HEK293 (cell line): ENCODE measurements at regions not wholly inside any gene's neighbourhood (a gene's known extent, or its start where the extent isn't known, plus 50 kb on each side); places are given as distances from the start of the nearest gene placed in this dataset.

Experiments used
- CTCF ChIA-PET: fragments of 350-600 bp; formaldehyde crosslinking; extraction: SDS; loops from one replicate; lab custom pipeline; 2021; ENCODE audit warnings: antibody characterized with exemption; lab: Yijun Ruan, JAX
- POLR2A ChIA-PET: fragments of 300-600 bp; formaldehyde crosslinking; extraction: SDS; loops from one replicate; lab custom pipeline; 2020; ENCODE audit warnings: antibody characterized with exemption, inconsistent platforms; lab: Yijun Ruan, JAX
- H3K27ac ChIP-seq: fragments of 200-500 bp; sonication (Bioruptor generic); 2 replicates; pipeline ENCODE4 v1.5.1; 2014; ENCODE audit warnings: low read depth, low read length, control low read depth, inconsistent platforms; ENCODE audit errors: extremely low read depth
- H3K36me3 ChIP-seq, 2 experiments: fragments of 200-500 bp in 1 of 2; sonication (Bioruptor generic) in 1 of 2; 1 replicate in 1 of 2; 2 replicates in 1 of 2; pipeline ENCODE4 v1.5.1; 2014 to 2017; ENCODE audit warnings: inconsistent platforms in 2 of 2, low read length in 2 of 2; ENCODE audit not compliant: control insufficient read depth in 2 of 2, insufficient read depth in 1 of 2
- H3K4me1 ChIP-seq: fragments of 200-500 bp; sonication (Bioruptor generic); 2 replicates; pipeline ENCODE4 v1.5.1; 2014; ENCODE audit warnings: mild to moderate bottlenecking, low read length, inconsistent platforms; ENCODE audit not compliant: control insufficient read depth, insufficient read depth
- H3K4me3 ChIP-seq: 2 replicates; pipeline ENCODE4 v1.5.1; 2011; ENCODE audit warnings: low read depth, mild to moderate bottlenecking, control low read depth, low read length, moderate library complexity
- H3K9me3 ChIP-seq: fragments of 200-500 bp; sonication (Bioruptor generic); 2 replicates; pipeline ENCODE4 v1.5.1; 2014; ENCODE audit warnings: low read depth, low read length, inconsistent platforms; ENCODE audit not compliant: control insufficient read depth, insufficient read depth
- BCL11A ChIP-seq: fragments of 450-650 bp; formaldehyde crosslinking; IDR thresholded peaks from 2 replicates; pipeline ENCODE4 v1.5.1; 2016; ENCODE audit warnings: low read depth, missing biosample characterization, missing genetic modification characterization
- BCL11B ChIP-seq: fragments of 450-650 bp; formaldehyde crosslinking; IDR thresholded peaks from 2 replicates; pipeline ENCODE4 v1.5.1; 2016; ENCODE audit warnings: low read depth, missing biosample characterization, missing genetic modification characterization
- GFI1B ChIP-seq: fragments of 450-650 bp; formaldehyde crosslinking; IDR thresholded peaks from 2 replicates; pipeline ENCODE4 v1.5.1; 2016; ENCODE audit warnings: missing biosample characterization, missing genetic modification characterization
- GLI2 ChIP-seq: fragments of 450-650 bp; formaldehyde crosslinking; IDR thresholded peaks from 2 replicates; pipeline ENCODE4; 2017; ENCODE audit warnings: missing biosample characterization, missing genetic modification characterization, low read depth, borderline replicate concordance
- KLF10 ChIP-seq: fragments of 450-650 bp; IDR thresholded peaks from 2 replicates; pipeline ENCODE4 v1.5.1; 2018; ENCODE audit warnings: missing biosample characterization, mild to moderate bottlenecking, missing genetic modification characterization
- KLF8 ChIP-seq: fragments of 450-650 bp; formaldehyde crosslinking; IDR thresholded peaks from 2 replicates; pipeline ENCODE4 v1.5.1; 2016; ENCODE audit warnings: missing biosample characterization, missing genetic modification characterization
- MZF1 ChIP-seq: fragments of 450-650 bp; formaldehyde crosslinking; IDR thresholded peaks from 2 replicates; pipeline ENCODE4 v1.5.1; 2017; ENCODE audit warnings: missing biosample characterization, missing genetic modification characterization, borderline replicate concordance
- ZNF10 ChIP-seq: fragments of 450-650 bp; formaldehyde crosslinking; IDR thresholded peaks from 2 replicates; pipeline ENCODE4 v1.5.1; 2017; ENCODE audit warnings: missing biosample characterization, missing genetic modification characterization
- ZNF112 ChIP-seq: fragments of 450-650 bp; formaldehyde crosslinking; IDR thresholded peaks from 2 replicates; pipeline ENCODE4 v1.5.0; 2017; ENCODE audit warnings: missing biosample characterization, missing genetic modification characterization
- ZNF121 ChIP-seq: fragments of 450-650 bp; formaldehyde crosslinking; IDR thresholded peaks from 2 replicates; pipeline ENCODE4 v1.5.1; 2016; ENCODE audit warnings: missing biosample characterization, missing genetic modification characterization
- ZNF169 ChIP-seq: fragments of 450-650 bp; formaldehyde crosslinking; IDR thresholded peaks from 2 replicates; pipeline ENCODE4 v1.5.1; 2016; ENCODE audit warnings: missing biosample characterization, missing genetic modification characterization
- ZNF214 ChIP-seq: fragments of 450-650 bp; formaldehyde crosslinking; IDR thresholded peaks from 2 replicates; pipeline ENCODE4 v1.5.1; 2017; ENCODE audit warnings: missing biosample characterization, mild to moderate bottlenecking, missing genetic modification characterization, borderline replicate concordance
- ZNF221 ChIP-seq: fragments of 450-650 bp; formaldehyde crosslinking; IDR thresholded peaks from 2 replicates; pipeline ENCODE4 v1.5.1; 2017; ENCODE audit warnings: missing biosample characterization, missing genetic modification characterization, borderline replicate concordance
- ZNF335 ChIP-seq: fragments of 450-650 bp; formaldehyde crosslinking; conservative IDR thresholded peaks from 2 replicates; pipeline ENCODE4 v1.5.1; 2016; ENCODE audit warnings: missing biosample characterization, missing genetic modification characterization
- ZNF350 ChIP-seq: fragments of 450-650 bp; formaldehyde crosslinking; IDR thresholded peaks from 2 replicates; pipeline ENCODE4 v1.5.0; 2017; ENCODE audit warnings: missing biosample characterization, mild to moderate bottlenecking, missing genetic modification characterization
- ZNF37A ChIP-seq: fragments of 450-650 bp; IDR thresholded peaks from 2 replicates; pipeline ENCODE4 v1.5.1; 2018; ENCODE audit warnings: missing biosample characterization, missing genetic modification characterization
- ZNF555 ChIP-seq: fragments of 450-650 bp; formaldehyde crosslinking; conservative IDR thresholded peaks from 2 replicates; pipeline ENCODE4 v1.5.1; 2017; ENCODE audit warnings: missing biosample characterization, mild to moderate bottlenecking, missing genetic modification characterization, inconsistent platforms
- ZNF629 ChIP-seq: fragments of 450-650 bp; formaldehyde crosslinking; IDR thresholded peaks from 2 replicates; pipeline ENCODE4 v1.5.1; 2017; ENCODE audit warnings: missing biosample characterization, missing genetic modification characterization
- ZNF670 ChIP-seq: fragments of 450-650 bp; formaldehyde crosslinking; IDR thresholded peaks from 2 replicates; pipeline ENCODE4 v1.5.1; 2016; ENCODE audit warnings: missing biosample characterization, missing genetic modification characterization, low read depth
- ZNF777 ChIP-seq: fragments of 450-650 bp; formaldehyde crosslinking; IDR thresholded peaks from 2 replicates; pipeline ENCODE4 v1.5.1; 2017; ENCODE audit warnings: missing biosample characterization, missing genetic modification characterization, borderline replicate concordance
- ZNF791 ChIP-seq: fragments of 450-650 bp; formaldehyde crosslinking; IDR thresholded peaks from 2 replicates; pipeline ENCODE4 v1.5.1; 2016; ENCODE audit warnings: missing biosample characterization, missing genetic modification characterization
- ZXDB ChIP-seq: fragments of 450-650 bp; formaldehyde crosslinking; IDR thresholded peaks from 2 replicates; pipeline ENCODE4 v1.5.1; 2016; ENCODE audit warnings: missing biosample characterization, missing genetic modification characterization
- TF ChIP-seq, protein P1 (sequence below): fragments of 450-650 bp; formaldehyde crosslinking; IDR thresholded peaks from 2 replicates; pipeline ENCODE4 v1.5.1; 2016; ENCODE audit warnings: missing biosample characterization, missing genetic modification characterization
- TF ChIP-seq, protein P2 (sequence below): fragments of 450-650 bp; formaldehyde crosslinking; IDR thresholded peaks from 2 replicates; pipeline ENCODE4 v1.5.1; 2016; ENCODE audit warnings: missing biosample characterization, missing genetic modification characterization
- TF ChIP-seq, protein P3 (sequence below): fragments of 450-650 bp; formaldehyde crosslinking; IDR thresholded peaks from 2 replicates; pipeline ENCODE4 v1.5.1; 2016; ENCODE audit warnings: missing biosample characterization, missing genetic modification characterization, borderline replicate concordance
- TF ChIP-seq, protein P4 (sequence below): fragments of 450-650 bp; IDR thresholded peaks from 2 replicates; pipeline ENCODE4 v1.5.1; 2018; ENCODE audit warnings: missing biosample characterization, missing genetic modification characterization

DNA sequence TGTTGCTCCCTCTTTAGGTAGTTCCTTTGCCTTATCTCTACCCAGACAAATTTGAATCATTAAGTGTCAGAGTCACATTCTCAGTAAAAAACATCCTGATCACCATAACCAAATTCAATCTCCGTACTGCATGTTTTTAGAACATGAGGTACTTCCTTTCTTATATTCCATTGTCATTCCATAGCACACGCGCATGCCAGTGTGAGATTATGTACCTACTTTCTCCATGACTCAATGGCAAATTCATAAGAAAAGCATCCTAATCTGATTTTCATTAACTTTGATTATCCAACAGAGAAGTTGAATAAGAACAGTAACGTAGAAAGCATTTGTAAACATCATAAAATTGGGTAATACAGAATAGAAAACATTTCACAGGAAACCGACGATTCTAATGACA, 1118.6 kb upstream of the CDH9 start:
- Histone ChIP-seq H3K27ac (no peak overlapping the region), H3K36me3 (no peaks in the 10 kb centered on the region), H3K9me3 (no peaks in the 10 kb centered on the region; the same call in 1 of the 2 replicates), H3K4me1 (no peaks in the 10 kb centered on the region), H3K4me3 (no peak overlapping the region)
- ChIA-PET POLR2A (no interaction called here), CTCF (no interaction called here)
- TF ChIP-seq, protein P1, sequence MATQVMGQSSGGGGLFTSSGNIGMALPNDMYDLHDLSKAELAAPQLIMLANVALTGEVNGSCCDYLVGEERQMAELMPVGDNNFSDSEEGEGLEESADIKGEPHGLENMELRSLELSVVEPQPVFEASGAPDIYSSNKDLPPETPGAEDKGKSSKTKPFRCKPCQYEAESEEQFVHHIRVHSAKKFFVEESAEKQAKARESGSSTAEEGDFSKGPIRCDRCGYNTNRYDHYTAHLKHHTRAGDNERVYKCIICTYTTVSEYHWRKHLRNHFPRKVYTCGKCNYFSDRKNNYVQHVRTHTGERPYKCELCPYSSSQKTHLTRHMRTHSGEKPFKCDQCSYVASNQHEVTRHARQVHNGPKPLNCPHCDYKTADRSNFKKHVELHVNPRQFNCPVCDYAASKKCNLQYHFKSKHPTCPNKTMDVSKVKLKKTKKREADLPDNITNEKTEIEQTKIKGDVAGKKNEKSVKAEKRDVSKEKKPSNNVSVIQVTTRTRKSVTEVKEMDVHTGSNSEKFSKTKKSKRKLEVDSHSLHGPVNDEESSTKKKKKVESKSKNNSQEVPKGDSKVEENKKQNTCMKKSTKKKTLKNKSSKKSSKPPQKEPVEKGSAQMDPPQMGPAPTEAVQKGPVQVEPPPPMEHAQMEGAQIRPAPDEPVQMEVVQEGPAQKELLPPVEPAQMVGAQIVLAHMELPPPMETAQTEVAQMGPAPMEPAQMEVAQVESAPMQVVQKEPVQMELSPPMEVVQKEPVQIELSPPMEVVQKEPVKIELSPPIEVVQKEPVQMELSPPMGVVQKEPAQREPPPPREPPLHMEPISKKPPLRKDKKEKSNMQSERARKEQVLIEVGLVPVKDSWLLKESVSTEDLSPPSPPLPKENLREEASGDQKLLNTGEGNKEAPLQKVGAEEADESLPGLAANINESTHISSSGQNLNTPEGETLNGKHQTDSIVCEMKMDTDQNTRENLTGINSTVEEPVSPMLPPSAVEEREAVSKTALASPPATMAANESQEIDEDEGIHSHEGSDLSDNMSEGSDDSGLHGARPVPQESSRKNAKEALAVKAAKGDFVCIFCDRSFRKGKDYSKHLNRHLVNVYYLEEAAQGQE (tag by site-specific recombination): no peak
- TF ChIP-seq ZNF335 (tag by site-specific recombination) (no peak), GLI2 (tag by site-specific recombination) (no peak), ZNF629 (tag by site-specific recombination) (no peak), BCL11A (no peak), GFI1B (tag by site-specific recombination) (no peak), ZNF214 (tag by site-specific recombination) (no peak), ZNF221 (tag by site-specific recombination) (no peak), ZNF670 (tag by site-specific recombination) (no peak), ZXDB (tag by site-specific recombination) (no peak)
- TF ChIP-seq, protein P2, sequence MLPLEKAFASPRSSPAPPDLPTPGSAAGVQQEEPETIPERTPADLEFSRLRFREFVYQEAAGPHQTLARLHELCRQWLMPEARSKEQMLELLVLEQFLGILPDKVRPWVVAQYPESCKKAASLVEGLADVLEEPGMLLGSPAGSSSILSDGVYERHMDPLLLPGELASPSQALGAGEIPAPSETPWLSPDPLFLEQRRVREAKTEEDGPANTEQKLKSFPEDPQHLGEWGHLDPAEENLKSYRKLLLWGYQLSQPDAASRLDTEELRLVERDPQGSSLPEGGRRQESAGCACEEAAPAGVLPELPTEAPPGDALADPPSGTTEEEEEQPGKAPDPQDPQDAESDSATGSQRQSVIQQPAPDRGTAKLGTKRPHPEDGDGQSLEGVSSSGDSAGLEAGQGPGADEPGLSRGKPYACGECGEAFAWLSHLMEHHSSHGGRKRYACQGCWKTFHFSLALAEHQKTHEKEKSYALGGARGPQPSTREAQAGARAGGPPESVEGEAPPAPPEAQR (tag by site-specific recombination): no peak
- TF ChIP-seq, protein P3, sequence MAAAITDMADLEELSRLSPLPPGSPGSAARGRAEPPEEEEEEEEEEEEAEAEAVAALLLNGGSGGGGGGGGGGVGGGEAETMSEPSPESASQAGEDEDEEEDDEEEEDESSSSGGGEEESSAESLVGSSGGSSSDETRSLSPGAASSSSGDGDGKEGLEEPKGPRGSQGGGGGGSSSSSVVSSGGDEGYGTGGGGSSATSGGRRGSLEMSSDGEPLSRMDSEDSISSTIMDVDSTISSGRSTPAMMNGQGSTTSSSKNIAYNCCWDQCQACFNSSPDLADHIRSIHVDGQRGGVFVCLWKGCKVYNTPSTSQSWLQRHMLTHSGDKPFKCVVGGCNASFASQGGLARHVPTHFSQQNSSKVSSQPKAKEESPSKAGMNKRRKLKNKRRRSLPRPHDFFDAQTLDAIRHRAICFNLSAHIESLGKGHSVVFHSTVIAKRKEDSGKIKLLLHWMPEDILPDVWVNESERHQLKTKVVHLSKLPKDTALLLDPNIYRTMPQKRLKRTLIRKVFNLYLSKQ: no peak

DNA sequence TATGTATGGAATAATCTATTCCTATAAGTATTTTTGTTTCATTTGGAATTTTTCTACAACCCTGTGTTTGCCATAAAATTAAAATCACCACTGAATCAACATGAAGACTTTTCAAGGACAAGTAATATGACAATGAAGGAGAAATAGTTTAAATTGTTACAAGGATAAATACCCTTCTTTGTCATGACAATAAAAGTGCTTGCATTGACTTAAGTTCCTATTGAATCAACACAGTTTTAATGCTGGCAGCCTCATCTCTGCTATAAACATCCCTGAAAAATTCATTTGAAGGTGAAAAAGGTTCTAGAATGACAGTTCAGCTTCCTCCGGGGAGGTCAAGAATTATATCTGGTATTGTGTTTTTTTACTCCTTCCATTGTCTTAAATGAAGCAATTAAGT, 1105.1 kb upstream of the CDH9 start:
- H3K27ac ChIP-seq: no peak overlapping the region
- H3K9me3 ChIP-seq: no peaks in the 10 kb centered on the region
- no peak overlapping the region for H3K4me3 ChIP-seq
- POLR2A ChIA-PET: no interaction called here
- H3K4me1 ChIP-seq: no peaks in the 10 kb centered on the region
- CTCF ChIA-PET: interaction anchor here (0.5 to 0.8 kb wide), 3 partner anchors 11 to 76 kb away, joined by 3 to 4 read pairs (median 4); no protein-coding TSS in a partner anchor
- TF ChIP-seq ZNF10 (tag by site-specific recombination) (no peak), ZNF121 (tag by site-specific recombination) (no peak), ZNF169 (no peak), BCL11B (tag by site-specific recombination) (no peak), ZNF112 (no peak), ZNF37A (tag by site-specific recombination) (no peak), ZNF350 (tag by site-specific recombination) (no peak), ZNF555 (tag by site-specific recombination) (no peak), ZNF791 (tag by site-specific recombination) (no peak), MZF1 (tag by site-specific recombination) (no peak), KLF10 (tag by site-specific recombination) (no peak), KLF8 (tag by site-specific recombination) (no peak), ZNF777 (tag by site-specific recombination) (no peak)
- TF ChIP-seq, protein P4, sequence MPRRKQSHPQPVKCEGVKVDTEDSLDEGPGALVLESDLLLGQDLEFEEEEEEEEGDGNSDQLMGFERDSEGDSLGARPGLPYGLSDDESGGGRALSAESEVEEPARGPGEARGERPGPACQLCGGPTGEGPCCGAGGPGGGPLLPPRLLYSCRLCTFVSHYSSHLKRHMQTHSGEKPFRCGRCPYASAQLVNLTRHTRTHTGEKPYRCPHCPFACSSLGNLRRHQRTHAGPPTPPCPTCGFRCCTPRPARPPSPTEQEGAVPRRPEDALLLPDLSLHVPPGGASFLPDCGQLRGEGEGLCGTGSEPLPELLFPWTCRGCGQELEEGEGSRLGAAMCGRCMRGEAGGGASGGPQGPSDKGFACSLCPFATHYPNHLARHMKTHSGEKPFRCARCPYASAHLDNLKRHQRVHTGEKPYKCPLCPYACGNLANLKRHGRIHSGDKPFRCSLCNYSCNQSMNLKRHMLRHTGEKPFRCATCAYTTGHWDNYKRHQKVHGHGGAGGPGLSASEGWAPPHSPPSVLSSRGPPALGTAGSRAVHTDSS: no peak
- TF ChIP-seq, all 188 proteins: peak for 0
- no peaks in the 10 kb centered on the region for H3K36me3 ChIP-seq
